ENCODE measurements at regions not wholly inside any gene's neighbourhood (a gene's known extent, or its start where the extent isn't known, plus 50 kb on each side); places are given as distances from the start of the nearest gene placed in this dataset.

GRCh38 chrX:95063554-95063953 is 1389.5 kb downstream of the FAM133A start:
- TF ChIP-seq EZH2phosphoT487 (IDR thresholded peaks at IDR 0.05; ENCODE audit: borderline replicate concordance, low read length) (no peak), CTCF (IDR thresholded peaks at IDR 0.05; ENCODE audit: low read depth, low read length, poor library complexity, severe bottlenecking) (no peak)

Data from DOHH2 (cell line).